CD1c-positive myeloid dendritic cell (primary cell): ENCODE measurements at regions not wholly inside any gene's neighbourhood (a gene's known extent, or its start where the extent isn't known, plus 50 kb on each side); places are given as distances from the start of the nearest gene placed in this dataset.
"Not testable (repeated sequence)": the region's sequence is repeated elsewhere in the genome, so short reads cannot be mapped to it uniquely, and the experiment has no call there.

Experiments used
- DNase-seq: peaks from one replicate; pipeline ENCODE4 v3.0.0-alpha.2; 2016; ENCODE audit errors: extremely low spot score

GRCh38 chr10:52477305-52477704 is 163.2 kb downstream of the DKK1 start:
- no peak for DNase-seq

GRCh38 chr10:52479567-52479966 is 165.5 kb downstream of the DKK1 start:
- no peak for DNase-seq

GRCh38 chr10:52481986-52482555 is 168.0 kb downstream of the DKK1 start:
- DNase-seq = no peak

- no peak for DNase-seq
Observed at GRCh38 chr10:52483587-52483986, 169.5 kb downstream of the DKK1 start.

GRCh38 chr10:52484206-52485065 is 170.4 kb downstream of the DKK1 start:
- no peak for DNase-seq

GRCh38 chr10:52485462-52485861 is 171.4 kb downstream of the DKK1 start:
- DNase-seq = no peak

- DNase-seq = no peak
Observed at GRCh38 chr10:52486840-52487611, 172.9 kb downstream of the DKK1 start.

GRCh38 chr10:52488606-52489485 is 174.8 kb downstream of the DKK1 start:
- DNase-seq = peak; percentile 51

- no peak for DNase-seq
Observed at GRCh38 chr10:52491246-52491995, 177.3 kb downstream of the DKK1 start.

- DNase-seq = no peak
Observed at GRCh38 chr10:52499281-52499680, 185.2 kb downstream of the DKK1 start.

- DNase-seq = no peak
Observed at GRCh38 chr10:52500476-52500875, 186.4 kb downstream of the DKK1 start.

- DNase-seq = no peak
Observed at GRCh38 chr10:52502237-52502636, 188.2 kb downstream of the DKK1 start.

GRCh38 chr10:52505341-52505740 is 191.3 kb downstream of the DKK1 start:
- DNase-seq = not testable (repeated sequence)

- no peak for DNase-seq
Observed at GRCh38 chr10:52514481-52514880, 200.4 kb downstream of the DKK1 start.

- DNase-seq = no peak
Observed at GRCh38 chr10:52517012-52517411, 202.9 kb downstream of the DKK1 start.

GRCh38 chr10:52523696-52524095 is 209.6 kb downstream of the DKK1 start:
- no peak for DNase-seq

GRCh38 chr10:52525761-52526160 is 211.7 kb downstream of the DKK1 start:
- no peak for DNase-seq

- DNase-seq = no peak
Observed at GRCh38 chr10:52526251-52526823, 212.3 kb downstream of the DKK1 start.

GRCh38 chr10:52532650-52533290 is 218.7 kb downstream of the DKK1 start:
- DNase-seq = no peak

GRCh38 chr10:52533986-52534385 is 219.9 kb downstream of the DKK1 start:
- no peak for DNase-seq
